ENCODE measurements at regions not wholly inside any gene's neighbourhood (a gene's known extent, or its start where the extent isn't known, plus 50 kb on each side); places are given as distances from the start of the nearest gene placed in this dataset.

- TF ChIP-seq REST (IDR thresholded peaks at IDR 0.05; ENCODE audit: low read depth, low read length) (no peak), RAD21 (IDR thresholded peaks at IDR 0.05; ENCODE audit: low read length) (no peak), YY1 (IDR thresholded peaks at IDR 0.05; ENCODE audit: low read depth) (no peak), RXRA (IDR thresholded peaks at IDR 0.05; ENCODE audit: borderline replicate concordance, low read depth) (no peak)
Measured at GRCh38 chr9:1335174-1335573, 285.0 kb downstream of the DMRT2 start.
